ENCODE measurements at regions not wholly inside any gene's neighbourhood (a gene's known extent, or its start where the extent isn't known, plus 50 kb on each side); places are given as distances from the start of the nearest gene placed in this dataset.

DNA sequence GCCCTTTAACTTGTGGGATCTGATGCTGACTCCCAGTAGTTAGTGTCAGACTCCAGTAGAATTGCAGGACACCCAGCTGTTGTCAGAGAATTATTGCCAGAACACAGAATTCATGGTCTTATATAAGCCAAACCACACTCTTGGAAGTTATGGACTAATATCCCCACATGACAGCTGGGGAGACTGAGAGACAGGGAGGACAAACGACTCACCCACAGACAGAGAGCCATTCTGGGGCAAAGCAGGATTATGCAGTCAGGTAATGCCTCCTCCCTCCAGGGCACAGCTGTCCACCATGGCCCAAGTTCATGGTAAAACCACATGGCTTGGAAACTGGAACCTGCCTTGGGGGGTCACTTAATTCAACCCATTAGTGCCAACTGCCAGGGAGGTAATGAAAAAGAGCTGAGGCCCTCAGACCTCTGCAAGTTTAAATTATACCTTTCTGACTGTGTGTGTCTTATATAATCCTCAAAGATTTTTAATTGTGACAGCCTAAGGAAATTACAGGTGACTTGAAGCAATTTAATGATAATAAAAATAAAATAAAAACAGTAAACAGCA lies 299.5 kb downstream of the BUD13 start:
- DNase-seq = no peak

DNA sequence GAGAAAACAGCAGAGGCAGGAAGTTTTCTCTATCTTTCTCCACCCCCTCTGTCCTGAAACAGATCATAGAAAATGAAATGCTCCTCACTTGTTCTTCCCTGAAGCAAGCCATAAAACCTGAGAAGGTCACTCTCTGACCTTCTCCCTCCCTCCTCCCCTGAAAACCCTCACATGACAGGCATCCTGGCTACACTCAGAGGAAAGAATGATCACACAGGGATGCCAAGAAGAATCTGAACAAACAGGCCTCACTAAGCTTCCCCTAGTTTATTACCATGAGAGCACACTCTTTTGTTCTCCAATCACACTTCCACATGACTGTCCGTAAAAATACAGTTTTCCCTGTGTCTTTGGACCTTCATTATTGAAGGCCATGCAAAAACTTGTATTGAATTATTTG lies 300.1 kb downstream of the BUD13 start:
- DNase-seq = no peak

DNA sequence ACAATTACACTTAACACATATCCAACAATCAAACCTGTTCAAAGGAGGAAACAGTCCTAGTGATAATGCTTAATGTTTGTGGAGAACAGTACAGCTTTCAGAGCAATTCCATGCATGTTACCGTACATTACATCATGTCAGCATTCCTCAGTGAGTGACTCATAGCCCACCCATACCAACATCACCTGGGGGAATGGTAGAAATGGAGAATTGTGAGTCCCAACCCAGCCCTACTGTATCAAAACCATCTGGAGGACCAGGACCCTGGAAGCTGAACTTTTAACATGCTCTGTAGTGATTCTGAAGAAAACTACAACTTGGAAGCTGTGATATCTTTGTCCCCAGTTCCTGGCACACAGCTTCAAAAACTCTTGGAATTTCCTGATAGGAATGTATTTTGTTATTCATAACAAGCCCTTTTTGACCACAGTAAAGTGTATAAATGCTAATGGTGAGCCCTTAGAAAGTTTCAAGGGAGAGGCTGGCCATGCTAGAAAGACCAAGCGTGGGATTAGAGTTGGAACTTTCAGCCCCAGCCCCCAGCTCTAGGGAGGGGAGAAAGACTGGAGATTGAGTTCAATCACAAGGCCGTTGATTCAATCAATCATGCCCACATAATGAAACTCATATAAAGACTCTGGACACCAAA lies 301.1 kb downstream of the BUD13 start:
- DNase-seq = peak; percentile 30

DNA sequence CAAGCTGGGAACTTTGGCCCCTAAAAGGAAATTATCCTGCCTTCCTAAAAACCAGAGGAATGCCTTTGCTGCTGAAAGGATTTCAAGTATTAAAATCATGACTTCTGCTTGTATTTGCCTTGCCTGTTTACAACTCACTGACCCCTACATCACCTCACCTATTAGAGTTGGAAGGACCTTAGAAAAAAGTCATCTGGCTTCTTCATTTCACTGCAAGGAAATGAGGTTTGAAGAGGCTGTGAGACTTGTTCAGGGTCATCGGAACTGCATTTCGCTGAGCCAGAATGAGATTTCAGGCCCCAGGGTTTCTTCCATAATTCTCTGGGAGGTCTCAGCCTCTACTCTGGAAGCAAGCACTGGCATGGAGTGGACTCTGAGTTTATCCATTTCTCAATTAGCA lies 304.1 kb downstream of the BUD13 start:
- no peak for DNase-seq

DNA sequence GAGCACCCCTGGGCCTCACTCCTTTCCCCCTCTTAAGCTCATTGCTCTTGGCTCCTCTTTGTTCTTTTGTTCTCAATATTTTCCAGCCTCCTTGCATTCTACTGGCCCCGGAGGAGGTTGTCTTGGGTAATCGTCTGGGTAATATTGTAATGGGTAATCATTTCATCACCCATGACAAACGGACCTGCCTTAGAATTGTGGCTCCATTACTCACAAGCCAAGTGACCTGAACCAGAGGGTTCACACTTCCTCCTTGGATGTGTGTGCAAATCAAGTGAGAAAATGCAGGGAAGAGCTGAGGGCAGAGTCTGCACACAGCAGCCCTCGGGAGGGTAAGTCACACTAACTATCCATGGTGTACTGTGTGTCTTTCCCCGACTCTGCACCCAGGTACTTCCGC lies 305.0 kb downstream of the BUD13 start:
- DNase-seq = no peak

DNA sequence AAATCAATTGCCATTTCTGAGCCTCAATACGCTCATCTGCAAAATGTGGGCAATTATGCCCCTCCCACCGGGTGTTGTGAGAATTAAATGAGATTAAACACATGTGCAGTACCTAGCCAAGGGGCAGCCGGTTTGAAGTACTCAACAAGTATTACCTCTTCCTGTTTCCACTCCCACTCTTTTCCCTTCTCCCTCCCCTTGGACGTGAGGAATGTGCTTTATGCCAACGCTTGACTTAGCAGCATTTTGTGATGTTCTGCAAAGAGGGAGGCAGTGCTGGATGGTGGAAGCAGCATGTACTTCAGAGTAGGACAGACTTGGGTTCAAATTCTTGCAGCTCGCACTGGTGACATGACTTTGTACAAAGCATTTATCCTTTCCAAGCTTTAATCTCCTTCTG lies 306.0 kb downstream of the BUD13 start:
- DNase-seq = no peak

DNA sequence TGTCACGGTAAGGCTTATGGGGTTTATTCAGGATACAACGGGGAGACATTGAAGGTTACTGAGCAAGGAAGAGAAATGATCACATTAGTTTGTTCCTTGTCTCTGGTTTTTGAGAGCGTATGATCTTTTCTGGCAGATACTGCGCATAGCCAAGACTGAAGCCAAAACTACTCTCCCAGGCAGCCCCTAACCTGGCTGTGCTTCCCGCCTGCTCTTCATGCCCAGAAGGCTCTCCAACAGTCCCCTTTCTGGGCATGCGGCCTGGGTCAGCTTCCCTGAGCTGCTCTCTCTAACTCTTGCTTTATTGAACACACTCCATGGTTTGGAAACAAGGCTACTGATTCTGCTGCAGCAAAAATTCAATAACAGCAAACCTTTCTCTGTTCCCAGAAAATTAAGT lies 306.6 kb downstream of the BUD13 start:
- DNase-seq = peak; percentile 14

DNA sequence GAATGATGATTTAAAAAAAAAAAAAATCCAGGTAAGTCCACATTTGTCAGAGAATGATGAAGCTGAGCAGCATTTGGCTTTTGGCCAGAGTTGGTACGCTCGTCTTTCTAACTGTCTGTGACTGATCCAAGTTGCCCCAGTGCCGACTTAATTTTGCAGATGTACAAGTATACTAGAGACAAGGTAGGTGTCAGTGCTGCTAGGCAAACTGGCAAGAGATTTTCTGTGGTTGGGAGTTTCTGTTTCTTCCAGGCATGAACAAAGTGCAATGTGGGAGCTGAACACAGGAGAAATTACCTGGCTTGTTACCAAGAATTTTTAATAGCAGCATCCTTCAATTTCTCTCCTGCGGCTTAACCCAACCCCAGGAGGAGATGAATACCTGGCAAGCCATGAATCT lies 307.7 kb downstream of the BUD13 start:
- DNase-seq = no peak

DNA sequence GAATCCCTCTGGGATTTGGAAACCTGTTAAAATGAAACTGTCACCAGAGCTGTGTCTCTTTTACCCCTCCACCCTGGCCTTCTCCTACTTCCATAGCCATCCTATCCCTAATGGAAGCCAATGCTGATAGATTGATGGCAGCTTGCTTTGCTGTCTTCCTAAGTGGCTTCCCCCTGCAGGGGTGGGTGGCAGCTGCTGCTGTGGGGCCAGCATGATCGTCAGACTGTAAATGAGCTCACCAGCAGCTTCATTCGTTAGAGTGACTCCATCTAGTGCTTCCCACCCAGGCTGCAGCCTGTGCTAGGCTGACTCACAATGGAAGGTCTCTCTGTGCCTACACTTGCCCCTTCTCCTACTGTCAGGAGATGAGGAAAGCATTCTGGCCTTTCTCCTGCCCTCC lies 311.0 kb downstream of the BUD13 start:
- no peak for DNase-seq

DNA sequence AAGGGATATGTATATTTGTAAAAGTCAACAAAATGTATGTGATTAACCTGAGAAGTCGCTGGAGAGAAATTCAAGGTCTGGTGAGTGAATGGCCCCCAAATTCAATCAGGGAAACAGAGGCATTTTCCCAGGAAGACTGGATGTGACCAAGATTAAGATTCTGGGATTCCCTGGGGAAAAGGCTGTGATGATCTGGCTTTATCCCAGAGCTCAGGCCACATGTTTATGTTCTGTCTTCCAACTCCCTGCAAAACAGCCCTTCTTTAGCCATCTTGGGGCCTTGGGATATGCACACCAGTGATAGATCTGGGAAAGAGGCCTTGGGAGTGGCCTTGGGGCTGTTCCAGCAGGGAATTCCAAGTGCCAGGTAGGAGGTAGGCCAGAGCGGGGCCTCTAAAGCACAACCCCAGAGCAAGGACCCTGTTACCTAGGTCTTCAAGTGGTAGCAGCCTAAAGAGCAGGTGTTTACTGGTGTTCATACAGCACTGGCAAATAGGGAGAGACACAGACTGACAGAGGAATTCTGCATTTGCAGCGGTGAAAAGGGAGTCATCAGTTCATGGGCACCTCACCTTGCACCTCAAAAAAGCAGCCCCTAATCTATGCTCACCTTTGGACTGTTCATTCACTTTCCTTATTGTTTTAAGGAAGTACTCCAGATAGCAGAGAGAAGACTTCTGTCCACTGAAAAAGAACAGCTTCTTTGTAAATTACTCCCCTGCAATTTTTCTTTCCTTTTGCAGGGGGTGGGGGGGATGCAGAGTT lies 312.4 kb downstream of the BUD13 start:
- no peak for DNase-seq

DNA sequence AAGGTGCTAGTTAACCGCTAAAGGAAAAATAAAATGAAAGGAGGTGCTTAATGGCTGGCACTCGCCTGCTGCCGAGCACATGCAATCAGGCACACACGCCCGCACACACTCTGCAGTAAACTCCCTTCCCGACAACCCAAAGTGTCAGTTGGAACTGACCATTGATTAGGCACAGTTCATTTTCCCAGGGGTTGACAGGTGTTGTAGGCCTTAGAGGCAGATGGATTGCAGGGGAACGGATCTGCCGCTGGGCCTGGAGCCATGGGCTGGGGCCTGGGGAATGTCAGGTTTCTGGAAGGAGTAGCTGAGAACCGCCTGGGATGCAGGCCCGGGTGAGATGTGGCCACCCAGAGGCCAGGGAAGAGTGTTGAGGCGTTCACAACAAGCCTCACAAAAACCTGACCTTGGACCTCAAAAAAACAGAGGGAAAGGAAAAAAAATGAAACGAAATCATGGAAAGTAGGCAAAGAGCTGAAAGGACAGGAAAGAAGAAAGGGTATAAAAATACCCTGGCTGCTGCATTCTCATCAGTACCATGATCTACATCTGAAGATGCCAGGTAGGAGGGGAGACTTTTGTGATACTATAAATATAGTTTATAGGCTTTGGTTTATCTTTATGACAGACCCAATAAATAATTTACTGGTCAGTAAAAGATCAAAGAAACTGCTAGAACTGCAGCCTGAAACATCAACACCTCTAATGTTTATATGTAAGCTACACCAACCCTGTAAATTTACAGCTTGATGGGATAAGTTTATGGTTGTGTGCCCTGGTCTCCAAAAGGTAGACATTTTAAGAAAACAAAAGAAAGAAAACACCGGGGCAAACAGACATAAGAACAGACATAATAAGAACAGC lies 313.4 kb downstream of the BUD13 start:
- DNase-seq = no peak

DNA sequence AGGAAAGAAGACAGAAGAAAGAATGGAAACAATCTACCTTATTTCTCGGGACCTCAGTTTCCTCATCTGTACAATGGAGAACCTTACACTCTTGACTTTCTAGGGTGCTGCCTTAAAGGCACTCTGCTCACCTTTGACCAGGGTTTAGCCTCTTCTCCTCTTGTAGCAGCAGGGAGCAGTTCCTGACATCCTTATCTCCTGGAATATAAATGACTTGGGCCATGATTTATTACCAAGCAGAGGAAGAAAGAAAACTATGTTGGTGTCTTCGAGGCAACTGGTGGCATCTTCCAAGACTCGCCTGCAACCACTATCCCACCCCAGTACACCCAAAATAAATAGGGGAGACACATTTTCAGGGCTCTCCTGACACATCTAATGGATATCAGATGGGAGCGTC lies 314.2 kb downstream of the BUD13 start:
- DNase-seq = no peak

DNA sequence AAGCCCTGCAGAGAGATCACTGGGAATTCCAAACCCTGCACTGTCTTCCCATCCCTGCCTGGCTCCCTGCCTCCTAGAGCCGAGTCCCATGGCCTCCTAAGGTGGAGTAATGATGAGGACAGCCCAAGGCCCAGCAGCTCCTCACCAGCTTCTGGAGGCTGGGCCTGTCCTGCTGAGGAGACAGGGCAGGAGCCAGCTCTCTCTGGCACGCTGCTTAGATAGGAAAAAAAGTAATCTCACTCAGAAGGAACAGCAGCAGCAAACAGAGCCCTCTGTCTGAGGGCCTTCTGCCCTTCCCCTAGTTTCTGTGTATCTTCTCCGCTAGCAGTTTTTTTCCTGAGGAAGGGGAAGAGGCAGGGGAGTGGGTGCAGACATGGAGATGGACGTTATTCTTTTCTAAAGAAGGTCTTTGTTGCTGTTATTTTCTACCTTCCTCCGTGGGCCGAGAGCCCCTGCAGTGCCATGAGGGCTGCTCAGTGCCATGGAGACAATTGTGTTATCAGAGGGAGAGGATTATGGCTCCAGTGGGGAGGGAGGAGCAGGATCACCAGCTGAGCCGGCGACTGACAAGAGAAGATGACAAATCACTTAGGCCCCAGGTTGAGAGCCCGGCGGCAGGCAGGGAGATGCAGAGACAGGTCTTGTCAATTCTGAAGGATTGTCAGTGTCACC lies 315.3 kb downstream of the BUD13 start:
- no peak for DNase-seq

DNA sequence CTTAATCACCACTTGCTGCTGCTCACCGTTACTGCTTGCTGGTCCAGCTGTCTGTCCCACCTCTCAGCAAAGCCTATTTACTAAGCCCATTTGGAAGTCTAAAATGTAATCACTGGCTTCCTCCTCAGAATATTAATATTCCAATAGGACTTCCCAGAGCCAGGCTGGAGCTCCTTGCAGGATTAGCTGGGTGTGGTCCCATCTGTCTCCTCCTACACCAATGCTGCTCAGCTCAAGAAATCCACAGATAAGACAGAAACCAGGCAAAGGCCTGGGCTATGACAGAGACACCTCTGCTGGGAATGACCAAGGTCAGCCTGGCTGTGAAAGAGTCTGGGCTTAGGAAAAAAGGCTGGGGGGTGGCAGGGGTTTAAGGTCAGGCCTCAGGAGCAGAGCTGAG lies 317.8 kb downstream of the BUD13 start:
- no peak for DNase-seq

DNA sequence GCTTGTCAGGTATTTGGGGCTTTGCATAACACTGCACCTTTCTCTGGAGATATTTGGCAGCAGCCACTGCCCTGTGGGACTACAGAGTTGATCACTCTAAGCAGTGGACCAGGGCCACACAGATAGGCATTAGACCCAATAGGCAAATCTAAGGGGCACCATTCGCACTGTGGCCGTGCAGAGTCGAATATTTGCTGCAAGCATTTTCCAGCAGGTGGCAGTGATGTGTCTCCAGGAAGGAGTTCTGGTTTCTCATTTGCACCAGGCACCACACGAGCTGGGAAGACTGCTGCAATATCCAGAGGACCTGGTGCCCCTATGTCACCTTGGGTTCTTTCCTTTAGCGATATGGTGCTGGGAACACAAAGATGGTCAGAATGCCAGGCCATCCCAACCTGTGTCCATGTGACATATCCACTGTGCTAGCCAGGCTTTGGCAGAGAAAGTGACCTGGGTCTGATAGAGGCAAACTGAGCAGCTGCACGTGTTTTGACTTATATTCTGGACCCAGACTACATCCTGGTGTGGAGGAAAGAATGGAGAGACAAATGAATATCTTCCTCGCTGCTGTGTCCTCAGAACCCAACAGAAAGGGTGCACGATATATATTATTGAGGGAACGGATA lies 318.7 kb downstream of the BUD13 start:
- DNase-seq = no peak

DNA sequence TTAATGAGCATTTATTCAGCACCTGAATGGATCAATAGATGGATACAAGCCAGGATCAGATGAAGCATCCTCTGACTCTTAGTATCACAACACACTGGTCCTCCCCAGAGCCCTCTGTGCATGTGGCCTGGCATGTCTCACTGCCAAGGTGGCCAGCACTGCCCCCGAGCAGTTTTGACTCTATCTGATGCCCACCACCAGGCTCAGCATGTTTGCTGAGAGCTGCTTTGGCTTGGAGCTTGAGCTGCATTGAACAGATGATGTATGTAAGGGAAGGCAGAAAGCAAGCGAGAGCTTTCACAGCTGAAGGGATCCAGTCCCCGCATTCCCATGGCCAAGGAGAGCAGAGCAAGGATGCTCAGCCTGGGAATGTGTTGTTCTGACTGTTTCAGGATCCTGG lies 320.3 kb downstream of the BUD13 start:
- DNase-seq = no peak

DNA sequence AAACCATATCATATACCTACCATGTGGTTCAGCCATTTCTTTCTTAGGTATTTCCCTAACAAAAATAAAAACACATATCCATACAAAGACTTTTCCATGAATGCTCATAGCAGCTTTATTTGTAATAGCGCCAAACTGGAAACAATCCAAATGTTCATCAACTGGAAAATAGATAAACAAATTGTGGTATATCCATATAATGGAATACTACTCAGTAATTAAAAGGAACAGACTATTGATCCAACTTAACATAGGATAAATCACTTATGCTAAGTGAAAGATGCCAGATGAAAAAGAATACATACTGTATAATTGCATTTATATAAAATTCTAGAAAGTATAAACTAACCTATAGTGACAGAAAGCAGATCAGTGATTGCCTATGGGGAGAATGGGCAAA lies 323.3 kb downstream of the BUD13 start:
- no peak for DNase-seq

DNA sequence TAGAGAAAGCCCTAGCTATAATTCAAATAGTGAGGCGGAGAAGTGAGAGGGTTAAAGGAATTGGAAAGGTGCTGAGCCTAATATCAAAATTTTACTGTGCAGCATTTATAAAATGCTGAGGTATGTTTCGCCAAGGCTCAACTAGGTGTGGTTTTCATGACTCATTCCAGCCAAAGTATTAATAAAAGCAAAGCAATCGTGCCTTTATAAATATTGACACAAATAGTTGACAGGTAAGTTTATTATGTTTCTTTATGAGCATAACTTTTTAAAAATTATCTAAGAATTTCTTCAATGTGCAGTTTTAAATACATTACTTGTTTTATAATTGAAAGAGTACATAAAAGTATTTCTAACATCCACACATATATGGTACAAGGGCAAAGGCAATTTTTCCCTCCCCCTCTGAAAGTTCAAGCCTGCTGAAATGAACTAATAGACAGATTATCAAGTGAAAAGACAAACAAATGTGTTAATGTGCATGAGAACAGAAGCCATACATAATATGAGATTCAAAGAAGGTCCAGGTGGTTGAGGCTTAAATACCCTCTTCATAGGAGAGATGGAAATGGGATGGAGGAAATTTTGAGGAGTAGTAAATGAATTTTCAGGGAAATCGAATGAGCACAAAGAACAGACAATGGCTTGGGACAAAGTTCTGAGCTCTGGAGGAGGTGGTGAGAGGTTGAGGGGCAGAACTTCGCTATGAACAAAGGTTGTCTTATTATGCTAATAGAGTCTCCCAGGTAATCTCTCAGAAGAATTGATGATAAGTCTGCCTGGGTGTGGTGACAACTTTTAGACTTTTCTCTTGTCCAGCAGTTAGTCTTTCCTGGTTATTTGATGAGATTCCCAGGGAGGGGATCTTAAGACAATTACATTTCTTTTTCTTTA lies 326.5 kb downstream of the BUD13 start:
- no peak for DNase-seq

DNA sequence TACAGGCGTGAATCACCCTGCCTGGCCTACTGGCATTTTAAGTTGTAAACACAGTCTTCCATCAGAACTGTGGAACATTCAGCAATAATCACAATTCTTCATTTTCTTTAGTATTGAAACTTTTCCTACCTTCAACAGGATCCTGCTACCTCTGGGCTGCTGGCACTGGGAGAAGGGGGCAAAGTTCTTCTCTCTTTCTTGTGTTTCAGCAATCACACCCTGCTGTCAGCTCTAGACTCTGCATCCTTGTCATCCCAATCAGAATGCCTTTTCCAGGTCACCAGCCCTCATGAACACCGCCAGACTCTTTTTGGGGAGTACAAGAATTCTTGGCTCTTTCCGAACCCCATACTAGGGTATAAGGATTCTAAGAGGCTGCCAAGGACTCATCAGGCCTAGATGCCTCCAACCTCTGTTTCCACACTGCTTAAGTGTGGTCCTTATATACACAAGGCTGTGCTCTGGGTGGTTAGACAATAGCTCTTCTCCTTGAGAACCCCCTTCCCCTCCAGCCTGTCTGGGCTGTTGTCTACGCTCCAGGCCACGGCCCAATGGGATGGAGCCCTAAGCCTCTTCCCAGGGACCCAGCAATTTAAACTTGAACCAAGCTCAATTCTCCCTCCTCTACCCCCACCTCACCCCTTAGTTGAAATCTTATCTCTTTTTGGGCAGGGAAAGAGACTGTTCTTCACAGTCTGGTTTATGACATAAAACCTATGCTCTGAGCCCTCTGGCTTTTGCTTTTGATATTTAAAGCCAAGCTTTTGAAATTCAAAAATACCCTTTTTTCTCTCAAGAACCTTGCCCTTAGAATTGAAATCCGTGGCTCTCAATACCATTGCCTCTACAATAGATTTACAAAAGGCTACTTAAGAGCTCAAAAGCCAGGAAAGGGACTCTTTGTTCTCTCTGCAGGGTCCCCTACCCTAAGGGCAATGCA lies 327.4 kb downstream of the BUD13 start:
- no peak for DNase-seq

All from skin of body (tissue), 1 donor.